Activated naive CD8-positive, alpha-beta T cell treated with anti-CD3 and anti-CD28 coated beads for 36 hours (primary cell): ENCODE measurements at regions not wholly inside any gene's neighbourhood (a gene's known extent, or its start where the extent isn't known, plus 50 kb on each side); places are given as distances from the start of the nearest gene placed in this dataset.
"Not testable (repeated sequence)": the region's sequence is repeated elsewhere in the genome, so short reads cannot be mapped to it uniquely, and the experiment has no call there.

ENCODE experiments used
- DNase-seq: peaks from one replicate; pipeline ENCODE4 v3.0.0; 2021
- H3K27ac Mint-ChIP-seq: one replicate; pipeline ENCODE4 v1.8.0; 2022; ENCODE audit warnings: mild to moderate bottlenecking, moderate library complexity, mixed read lengths
- H3K27me3 Mint-ChIP-seq: one replicate; pipeline ENCODE4 v1.8.0; 2022; ENCODE audit warnings: mild to moderate bottlenecking, mixed read lengths
- H3K36me3 Mint-ChIP-seq: one replicate; pipeline ENCODE4 v1.8.0; 2021; ENCODE audit warnings: mild to moderate bottlenecking, mixed read lengths
- H3K4me1 Mint-ChIP-seq: one replicate; pipeline ENCODE4 v1.8.0; 2021; ENCODE audit warnings: mixed read lengths
- H3K4me3 Mint-ChIP-seq: one replicate; pipeline ENCODE4 v1.8.0; 2022; ENCODE audit warnings: mild to moderate bottlenecking, moderate library complexity, mixed read lengths
- H3K9me3 Mint-ChIP-seq: one replicate; pipeline ENCODE4 v1.8.0; 2022; ENCODE audit warnings: mixed read lengths

DNA sequence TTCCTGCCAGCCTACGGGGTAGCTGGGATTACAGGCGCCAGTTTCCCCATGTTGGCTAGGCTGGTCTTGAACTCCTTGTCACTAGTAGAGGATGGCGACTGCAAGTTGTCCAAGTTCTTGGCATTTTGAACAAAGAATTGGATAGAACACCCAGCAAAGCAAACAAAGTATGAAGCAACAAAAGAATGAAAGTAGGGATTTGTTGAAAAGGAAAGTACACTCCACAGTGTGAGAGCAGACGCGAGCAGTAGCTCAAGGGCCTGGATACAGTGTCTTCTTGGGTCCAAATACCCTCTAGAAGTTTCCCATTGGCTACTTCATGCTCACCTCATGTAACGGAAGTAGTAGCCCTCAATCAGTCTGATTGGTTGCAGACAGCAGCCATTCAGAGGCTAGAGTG, 152.2 kb downstream of the CCER1 start:
- no peaks in the 10 kb centered on the region for H3K9me3 Mint-ChIP-seq
- no peaks in the 10 kb centered on the region for H3K4me1 Mint-ChIP-seq
- H3K36me3 Mint-ChIP-seq: no peaks in the 10 kb centered on the region
- no peak for DNase-seq
- H3K4me3 Mint-ChIP-seq: no peak overlapping the region
- no peak overlapping the region for H3K27ac Mint-ChIP-seq
- no peaks in the 10 kb centered on the region for H3K27me3 Mint-ChIP-seq

- Mint-ChIP-seq H3K4me1 (no peaks in the 10 kb centered on the region), H3K36me3 (no peaks in the 10 kb centered on the region), H3K27ac (no peak overlapping the region), H3K9me3 (no peaks in the 10 kb centered on the region), H3K27me3 (no peaks in the 10 kb centered on the region), H3K4me3 (no peak overlapping the region)
- DNase-seq: no peak
These were observed 153.2 kb downstream of the CCER1 start for GRCh38 chr12:90801776-90802175.

DNA sequence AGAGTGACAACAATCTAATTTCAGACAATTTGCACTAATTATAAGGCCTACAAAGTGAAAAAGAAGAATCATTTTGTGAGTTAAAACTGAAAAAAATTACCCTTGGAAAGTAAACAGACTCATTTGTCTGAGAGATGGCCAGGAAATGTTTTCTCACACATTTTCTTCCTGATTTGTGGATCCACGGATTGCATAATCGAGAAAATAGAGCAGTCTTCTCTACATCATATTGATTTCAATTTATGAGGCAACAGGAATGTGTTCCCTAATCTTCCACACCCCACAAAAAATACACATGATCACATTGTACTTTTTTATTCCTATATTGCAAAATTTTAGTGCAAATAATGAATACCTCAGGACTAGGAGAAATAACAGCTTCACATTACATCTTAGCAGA, 160.8 kb downstream of the CCER1 start:
- H3K4me1 Mint-ChIP-seq: no peaks in the 10 kb centered on the region
- no peak overlapping the region for H3K4me3 Mint-ChIP-seq
- DNase-seq: no peak
- no peaks in the 10 kb centered on the region for H3K9me3 Mint-ChIP-seq
- H3K27ac Mint-ChIP-seq: no peak overlapping the region
- H3K36me3 Mint-ChIP-seq: no peaks in the 10 kb centered on the region
- H3K27me3 Mint-ChIP-seq: no peaks in the 10 kb centered on the region

DNA sequence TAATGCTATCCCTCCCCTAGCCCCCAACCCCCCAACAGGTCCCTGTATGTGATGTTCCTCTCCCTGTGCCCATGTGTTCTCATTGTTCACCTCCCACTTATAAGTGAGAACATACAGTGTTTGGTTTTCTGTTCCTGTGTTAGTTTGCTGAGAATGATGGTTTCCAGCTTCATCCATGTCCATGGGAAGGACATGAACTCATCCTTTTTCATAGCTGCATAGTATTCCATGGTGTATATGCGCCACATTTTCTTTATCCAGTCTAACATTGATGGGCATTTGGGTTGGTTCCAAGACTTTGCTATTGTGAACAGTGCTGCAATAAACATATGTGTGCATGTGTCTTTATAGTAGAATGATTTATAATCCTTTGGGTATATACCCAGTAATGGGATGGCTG, 162.3 kb downstream of the CCER1 start:
- H3K27me3 Mint-ChIP-seq, H3K9me3 Mint-ChIP-seq, H3K4me3 Mint-ChIP-seq, H3K36me3 Mint-ChIP-seq, H3K27ac Mint-ChIP-seq, DNase-seq, H3K4me1 Mint-ChIP-seq: not testable (repeated sequence)

- H3K36me3 Mint-ChIP-seq: no peaks in the 10 kb centered on the region
- H3K9me3 Mint-ChIP-seq: no peaks in the 10 kb centered on the region
- H3K4me3 Mint-ChIP-seq: no peak overlapping the region
- H3K4me1 Mint-ChIP-seq: no peaks in the 10 kb centered on the region
- no peak for DNase-seq
- H3K27me3 Mint-ChIP-seq: no peaks in the 10 kb centered on the region
- H3K27ac Mint-ChIP-seq: no peak overlapping the region
These were observed 163.5 kb downstream of the CCER1 start for GRCh38 chr12:90791445-90791844.

- no peak overlapping the region for H3K4me3 Mint-ChIP-seq
- no peaks in the 10 kb centered on the region for H3K27me3 Mint-ChIP-seq
- no peak for DNase-seq
- H3K4me1 Mint-ChIP-seq: no peaks in the 10 kb centered on the region
- no peak overlapping the region for H3K27ac Mint-ChIP-seq
- peaks cover 1% of the 10 kb centered on the region for H3K9me3 Mint-ChIP-seq
- no peaks in the 10 kb centered on the region for H3K36me3 Mint-ChIP-seq
These were observed 164.2 kb downstream of the CCER1 start for GRCh38 chr12:90790747-90791146.

GRCh38 chr12:90773491-90773890, 181.5 kb downstream of the CCER1 start:
- peaks cover 4% of the 10 kb centered on the region for H3K9me3 Mint-ChIP-seq
- no peak for DNase-seq
- no peaks in the 10 kb centered on the region for H3K27me3 Mint-ChIP-seq
- no peak overlapping the region for H3K27ac Mint-ChIP-seq
- H3K4me1 Mint-ChIP-seq: no peaks in the 10 kb centered on the region
- no peak overlapping the region for H3K4me3 Mint-ChIP-seq
- no peaks in the 10 kb centered on the region for H3K36me3 Mint-ChIP-seq

DNA sequence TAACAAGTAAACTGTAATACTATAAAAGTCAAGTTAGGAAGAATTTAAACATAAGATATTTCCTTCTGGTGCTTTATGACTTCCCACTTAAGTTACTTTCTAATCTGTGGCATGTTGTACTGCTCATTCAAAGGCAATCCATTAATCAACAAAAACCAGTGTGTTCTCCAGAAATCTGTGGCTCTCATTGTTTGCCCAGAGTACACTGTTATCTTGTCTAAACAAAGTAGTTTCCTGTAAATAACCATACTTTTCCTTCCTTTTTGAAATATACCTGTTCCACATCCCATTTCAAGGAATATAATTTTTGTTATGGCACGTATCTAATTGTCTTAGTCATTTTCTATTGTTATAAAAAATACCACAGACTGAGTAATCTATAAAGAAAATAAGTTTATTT, 184.1 kb downstream of the CCER1 start:
- Mint-ChIP-seq H3K4me1 (no peaks in the 10 kb centered on the region), H3K36me3 (no peaks in the 10 kb centered on the region)

DNA sequence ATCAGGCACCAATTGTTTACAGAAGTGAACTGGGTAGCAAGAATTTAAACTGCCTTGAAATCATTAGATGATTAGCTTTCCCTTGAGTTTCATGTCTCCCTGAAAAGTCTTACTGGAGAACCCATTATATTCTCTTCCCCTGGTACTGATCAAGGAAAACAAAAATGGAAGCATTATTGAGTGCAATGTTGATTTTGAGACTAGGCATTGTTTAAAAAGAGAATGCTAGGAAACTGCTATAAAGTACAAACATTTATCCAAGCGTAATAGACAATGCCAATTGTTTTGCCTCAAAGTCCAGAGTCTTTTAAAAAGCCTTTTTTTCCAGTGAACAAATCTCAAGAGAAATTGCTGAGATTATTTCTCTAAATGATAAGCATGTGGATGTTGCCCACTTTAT, 197.0 kb downstream of the CCER1 start:
- no peak overlapping the region for H3K27ac Mint-ChIP-seq
- DNase-seq: no peak
- no peaks in the 10 kb centered on the region for H3K9me3 Mint-ChIP-seq
- H3K4me1 Mint-ChIP-seq: no peaks in the 10 kb centered on the region
- no peak overlapping the region for H3K4me3 Mint-ChIP-seq
- H3K36me3 Mint-ChIP-seq: no peaks in the 10 kb centered on the region
- no peaks in the 10 kb centered on the region for H3K27me3 Mint-ChIP-seq

More for the DNA sequence above, 184.1 kb downstream of the CCER1 start:
- H3K27ac Mint-ChIP-seq: no peak overlapping the region
- DNase-seq: no peak
- H3K9me3 Mint-ChIP-seq: peaks cover 2% of the 10 kb centered on the region
- H3K4me3 Mint-ChIP-seq: no peak overlapping the region
- no peaks in the 10 kb centered on the region for H3K27me3 Mint-ChIP-seq

DNA sequence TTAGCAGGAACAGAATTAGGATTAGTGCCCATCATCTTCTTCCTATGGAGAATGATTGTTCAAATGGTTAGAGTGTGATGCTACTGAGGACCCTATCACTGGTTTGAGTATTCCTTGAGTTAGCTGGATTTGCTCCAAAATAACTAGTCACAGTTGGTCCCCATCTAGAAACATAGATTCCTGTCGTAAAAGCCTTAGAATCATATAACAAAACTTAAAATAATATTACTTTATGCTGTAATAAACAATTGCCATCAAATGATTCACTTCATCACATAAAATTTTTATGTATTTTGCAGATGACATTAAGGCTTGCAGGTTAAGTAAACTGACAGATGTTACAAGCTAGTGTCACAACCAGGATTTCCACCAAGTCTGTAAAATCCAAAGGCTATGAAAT, 209.8 kb downstream of the CCER1 start:
- no peaks in the 10 kb centered on the region for H3K36me3 Mint-ChIP-seq
- no peak for DNase-seq
- no peak overlapping the region for H3K27ac Mint-ChIP-seq
- no peaks in the 10 kb centered on the region for H3K27me3 Mint-ChIP-seq
- no peaks in the 10 kb centered on the region for H3K4me1 Mint-ChIP-seq
- peaks cover 4% of the 10 kb centered on the region for H3K9me3 Mint-ChIP-seq
- H3K4me3 Mint-ChIP-seq: no peak overlapping the region

- H3K27ac Mint-ChIP-seq: no peak overlapping the region
- no peaks in the 10 kb centered on the region for H3K9me3 Mint-ChIP-seq
- DNase-seq: no peak
- H3K36me3 Mint-ChIP-seq: no peaks in the 10 kb centered on the region
- no peaks in the 10 kb centered on the region for H3K4me1 Mint-ChIP-seq
- no peaks in the 10 kb centered on the region for H3K27me3 Mint-ChIP-seq
- no peak overlapping the region for H3K4me3 Mint-ChIP-seq
These were observed 213.4 kb downstream of the CCER1 start for GRCh38 chr12:90741611-90742010.

DNA sequence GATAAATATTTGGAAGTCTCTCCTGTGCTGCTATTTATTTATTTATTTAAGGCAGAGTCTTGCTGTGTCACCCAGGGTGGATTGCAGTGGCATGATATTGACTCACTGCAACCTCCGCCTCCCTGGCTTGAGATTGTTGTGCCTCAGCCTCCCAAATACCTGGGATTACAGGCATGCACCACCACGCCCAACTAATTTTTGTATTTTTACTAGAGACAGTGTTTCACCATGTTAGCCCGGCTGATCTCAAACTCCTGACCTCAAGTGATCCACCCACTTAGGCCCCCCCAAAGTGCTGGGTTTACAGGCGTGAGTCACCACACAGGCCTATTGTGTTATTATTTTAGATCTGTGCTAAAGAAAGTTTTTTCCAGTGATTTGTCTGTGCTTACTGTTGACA, 225.2 kb downstream of the CCER1 start:
- Mint-ChIP-seq H3K36me3 (no peaks in the 10 kb centered on the region), H3K4me1 (no peaks in the 10 kb centered on the region), H3K27ac (no peak overlapping the region), H3K9me3 (no peaks in the 10 kb centered on the region), H3K27me3 (no peaks in the 10 kb centered on the region), H3K4me3 (no peak overlapping the region)
- DNase-seq: no peak

- H3K27me3 Mint-ChIP-seq: no peaks in the 10 kb centered on the region
- no peak overlapping the region for H3K27ac Mint-ChIP-seq
These were observed 242.3 kb downstream of the CCER1 start for GRCh38 chr12:90712671-90713070.

GRCh38 chr12:90710711-90711110, 244.3 kb downstream of the CCER1 start:
- Mint-ChIP-seq H3K27me3 (no peaks in the 10 kb centered on the region), H3K36me3 (no peaks in the 10 kb centered on the region), H3K4me3 (no peak overlapping the region), H3K9me3 (no peaks in the 10 kb centered on the region), H3K27ac (no peak overlapping the region), H3K4me1 (no peaks in the 10 kb centered on the region)
- no peak for DNase-seq

More at GRCh38 chr12:90712671-90713070, 242.3 kb downstream of the CCER1 start:
- Mint-ChIP-seq H3K9me3 (no peaks in the 10 kb centered on the region), H3K4me3 (no peak overlapping the region), H3K36me3 (no peaks in the 10 kb centered on the region), H3K4me1 (no peaks in the 10 kb centered on the region)
- no peak for DNase-seq

DNA sequence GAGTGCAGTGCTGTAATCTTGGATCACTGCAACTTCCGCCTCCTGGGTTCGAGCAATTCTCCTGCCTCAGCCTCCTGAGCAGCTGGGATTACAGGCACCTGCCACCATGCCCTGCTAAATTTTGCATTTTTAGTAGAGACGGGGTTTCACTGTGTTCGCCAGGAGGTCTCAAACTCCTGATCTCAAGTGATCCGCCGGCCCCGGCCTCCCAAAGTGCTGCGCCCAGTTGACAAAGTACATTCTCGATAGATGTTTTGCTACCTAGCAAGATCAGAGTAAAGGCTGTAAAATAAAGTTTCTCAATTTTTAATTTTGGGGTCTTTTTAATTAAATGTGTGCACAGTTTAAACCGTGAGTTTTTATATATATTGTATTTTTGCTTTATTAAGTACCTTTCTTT, 248.9 kb downstream of the CCER1 start:
- Mint-ChIP-seq H3K36me3 (no peaks in the 10 kb centered on the region), H3K4me1 (no peaks in the 10 kb centered on the region), H3K9me3 (no peaks in the 10 kb centered on the region), H3K27ac (no peak overlapping the region), H3K4me3 (no peak overlapping the region), H3K27me3 (no peaks in the 10 kb centered on the region)
- no peak for DNase-seq

- DNase-seq: no peak
- no peaks in the 10 kb centered on the region for H3K9me3 Mint-ChIP-seq
- no peaks in the 10 kb centered on the region for H3K4me1 Mint-ChIP-seq
- no peak overlapping the region for H3K4me3 Mint-ChIP-seq
- no peaks in the 10 kb centered on the region for H3K27me3 Mint-ChIP-seq
- no peak overlapping the region for H3K27ac Mint-ChIP-seq
- H3K36me3 Mint-ChIP-seq: no peaks in the 10 kb centered on the region
These were observed 259.6 kb downstream of the CCER1 start for GRCh38 chr12:90695415-90695814.

DNA sequence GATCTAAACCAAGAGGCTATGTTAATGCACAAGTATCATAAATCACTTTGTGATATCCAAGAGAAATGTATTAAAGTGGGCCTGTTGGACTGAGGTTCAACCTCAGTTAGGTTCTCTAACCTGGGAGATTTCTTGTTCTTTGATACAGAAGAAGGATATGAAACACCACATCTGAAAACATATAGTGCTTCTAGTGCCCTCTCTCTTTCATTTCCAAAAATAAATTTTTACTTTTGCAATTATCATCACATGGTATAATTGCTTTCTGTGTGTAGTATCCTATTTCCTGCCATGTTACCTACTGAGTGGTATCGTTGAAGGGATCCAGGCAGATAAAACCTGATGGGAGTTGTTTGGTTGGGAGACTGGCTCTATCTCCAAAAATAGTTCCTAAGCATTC, 264.9 kb downstream of the CCER1 start:
- H3K4me1 Mint-ChIP-seq: no peaks in the 10 kb centered on the region
- no peak for DNase-seq
- H3K36me3 Mint-ChIP-seq: no peaks in the 10 kb centered on the region
- no peaks in the 10 kb centered on the region for H3K9me3 Mint-ChIP-seq
- no peak overlapping the region for H3K27ac Mint-ChIP-seq
- H3K27me3 Mint-ChIP-seq: no peaks in the 10 kb centered on the region
- H3K4me3 Mint-ChIP-seq: no peak overlapping the region
